ENCODE measurements at regions not wholly inside any gene's neighbourhood (a gene's known extent, or its start where the extent isn't known, plus 50 kb on each side); places are given as distances from the start of the nearest gene placed in this dataset.

DNA sequence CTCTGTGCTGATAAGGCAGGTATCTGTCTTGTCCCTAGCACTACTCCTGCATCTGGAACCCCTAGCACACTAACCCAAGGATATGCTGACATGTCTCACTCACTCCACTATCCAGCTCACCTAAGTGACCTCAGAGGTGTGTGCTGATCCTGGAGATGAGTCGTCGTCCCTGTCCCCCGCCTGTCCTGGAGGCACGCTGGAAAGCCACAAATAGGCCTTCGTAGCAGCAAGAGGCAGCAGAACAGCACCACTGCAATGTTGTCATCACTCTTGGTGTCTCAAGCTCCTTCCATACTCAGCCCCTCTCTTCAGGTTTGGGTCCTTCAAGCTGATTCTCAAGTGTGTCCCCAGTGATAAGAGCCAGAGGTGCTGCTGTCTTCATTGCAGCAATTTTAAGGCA is 73.0 kb upstream of the ITGA6 start:
- H3K9me3 ChIP-seq (ENCODE audit: control insufficient read depth in 2 of 3, insufficient read depth in 1 of 3, low read length in 3 of 3) = no peaks in the 10 kb centered on the region
- H3K27ac ChIP-seq (ENCODE audit: low read depth in 2 of 2, low read length in 2 of 2) = no peak overlapping the region
- TF ChIP-seq, protein P1, sequence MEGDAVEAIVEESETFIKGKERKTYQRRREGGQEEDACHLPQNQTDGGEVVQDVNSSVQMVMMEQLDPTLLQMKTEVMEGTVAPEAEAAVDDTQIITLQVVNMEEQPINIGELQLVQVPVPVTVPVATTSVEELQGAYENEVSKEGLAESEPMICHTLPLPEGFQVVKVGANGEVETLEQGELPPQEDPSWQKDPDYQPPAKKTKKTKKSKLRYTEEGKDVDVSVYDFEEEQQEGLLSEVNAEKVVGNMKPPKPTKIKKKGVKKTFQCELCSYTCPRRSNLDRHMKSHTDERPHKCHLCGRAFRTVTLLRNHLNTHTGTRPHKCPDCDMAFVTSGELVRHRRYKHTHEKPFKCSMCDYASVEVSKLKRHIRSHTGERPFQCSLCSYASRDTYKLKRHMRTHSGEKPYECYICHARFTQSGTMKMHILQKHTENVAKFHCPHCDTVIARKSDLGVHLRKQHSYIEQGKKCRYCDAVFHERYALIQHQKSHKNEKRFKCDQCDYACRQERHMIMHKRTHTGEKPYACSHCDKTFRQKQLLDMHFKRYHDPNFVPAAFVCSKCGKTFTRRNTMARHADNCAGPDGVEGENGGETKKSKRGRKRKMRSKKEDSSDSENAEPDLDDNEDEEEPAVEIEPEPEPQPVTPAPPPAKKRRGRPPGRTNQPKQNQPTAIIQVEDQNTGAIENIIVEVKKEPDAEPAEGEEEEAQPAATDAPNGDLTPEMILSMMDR (IDR thresholded peaks at IDR 0.05; ENCODE audit: borderline replicate concordance, extremely low read depth, insufficient read depth) = no peak
- peaks cover 0 to 12% (median 5%) of the 10 kb centered on the region in 3 donors for H3K4me1 ChIP-seq (ENCODE audit: control insufficient read depth in 2 of 3, insufficient read depth in 2 of 3, low read depth in 1 of 3, low read length in 3 of 3)
- no peak overlapping the region for H3K4me3 ChIP-seq (ENCODE audit: low read length in 3 of 3)
- H3K9ac ChIP-seq (ENCODE audit: low read length in 3 of 3) = no peak overlapping the region
- DNase-seq (no peak), FAIRE-seq (no peak)
- no peaks in the 10 kb centered on the region for H3K27me3 ChIP-seq (ENCODE audit: control insufficient read depth, insufficient read depth, low read length)
- H3K36me3 ChIP-seq (ENCODE audit: control insufficient read depth in 2 of 3, insufficient read depth in 3 of 3, low read length in 3 of 3) = no peaks in the 10 kb centered on the region
- intact Hi-C loops (cut with DNase I) = no loop called here

DNA sequence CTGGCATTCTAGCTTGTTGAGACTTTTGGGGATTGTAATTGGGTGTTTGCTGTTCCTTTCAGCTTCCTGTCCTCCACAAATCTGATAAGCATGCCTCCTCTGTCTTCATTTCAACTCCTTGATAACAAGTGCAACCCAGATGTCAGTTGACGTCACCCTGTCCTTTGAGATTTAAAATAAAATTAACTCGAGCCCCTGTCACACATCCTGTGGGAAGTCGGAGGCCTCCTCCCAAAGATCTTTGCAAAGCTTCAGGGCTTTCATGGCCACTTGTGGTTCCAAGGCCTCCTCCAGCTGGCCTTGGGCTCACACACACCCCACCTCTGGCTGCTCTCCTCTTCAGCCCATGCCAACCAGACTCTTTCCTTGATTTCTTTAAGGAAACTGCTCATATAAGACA is 69.9 kb upstream of the ITGA6 start:
- Histone ChIP-seq H3K4me3 (ENCODE audit: low read length in 3 of 3) (no peak overlapping the region), H3K27ac (ENCODE audit: low read depth in 2 of 2, low read length in 2 of 2) (no peak overlapping the region), H3K36me3 (ENCODE audit: control insufficient read depth in 2 of 3, insufficient read depth in 3 of 3, low read length in 3 of 3) (no peaks in the 10 kb centered on the region), H3K27me3 (ENCODE audit: control insufficient read depth, insufficient read depth, low read length) (no peaks in the 10 kb centered on the region), H3K4me1 (ENCODE audit: control insufficient read depth in 2 of 3, insufficient read depth in 2 of 3, low read depth in 1 of 3, low read length in 3 of 3) (peaks cover 0 to 2% (median 0%) of the 10 kb centered on the region in 3 donors), H3K9me3 (ENCODE audit: control insufficient read depth in 2 of 3, insufficient read depth in 1 of 3, low read length in 3 of 3) (no peaks in the 10 kb centered on the region), H3K9ac (ENCODE audit: low read length in 3 of 3) (no peak overlapping the region)
- DNase-seq (no peak), FAIRE-seq (no peak)
- TF ChIP-seq, protein P1 (IDR thresholded peaks at IDR 0.05; ENCODE audit: borderline replicate concordance, extremely low read depth, insufficient read depth) = no peak
- intact Hi-C loops (cut with DNase I) = no loop called here

DNA sequence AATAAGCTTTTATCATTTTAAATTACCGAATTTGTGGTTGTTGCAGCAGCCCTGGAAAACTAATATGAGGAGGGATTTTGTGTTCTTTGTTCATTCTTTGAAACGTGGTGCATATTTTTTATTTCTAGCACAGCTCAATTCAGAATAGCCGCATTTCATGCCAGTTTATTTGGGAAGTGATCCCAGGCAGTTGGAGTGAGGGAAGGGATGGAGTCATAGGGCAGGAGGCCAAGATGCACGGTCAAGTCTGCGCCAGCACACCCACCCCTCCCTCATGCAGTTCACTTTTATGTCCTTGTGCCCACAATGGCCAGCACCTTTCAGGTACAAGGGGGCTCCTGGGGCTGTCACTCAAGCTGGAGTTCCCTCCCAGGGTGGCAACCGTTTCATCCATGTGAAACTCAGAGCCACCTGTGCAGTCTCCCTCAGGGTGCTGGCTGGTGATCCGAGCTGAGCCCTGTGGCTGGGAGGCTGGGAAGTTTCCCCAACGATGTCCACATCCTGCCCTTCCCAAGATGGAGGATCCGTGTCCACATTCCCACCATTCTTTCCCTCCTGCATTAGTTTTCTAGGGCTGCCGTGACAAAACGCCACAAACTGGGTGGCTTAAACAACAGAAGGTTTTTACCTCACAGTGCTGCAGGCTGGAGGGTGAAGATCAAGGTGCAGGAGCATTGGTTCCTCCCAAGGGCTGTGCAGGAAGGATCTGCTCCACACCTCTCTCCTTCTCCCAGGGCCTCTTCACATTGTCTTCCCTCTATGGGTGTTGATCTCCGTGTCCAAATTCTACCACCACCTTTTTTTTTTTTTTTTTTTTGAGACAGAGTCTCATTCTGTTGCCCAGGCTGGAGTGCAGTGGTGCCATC is 68.5 kb upstream of the ITGA6 start:
- TF ChIP-seq, protein P1 (IDR thresholded peaks at IDR 0.05; ENCODE audit: borderline replicate concordance, extremely low read depth, insufficient read depth) = no peak
- intact Hi-C loops (cut with DNase I) = no loop called here
- Histone ChIP-seq H3K36me3 (ENCODE audit: control insufficient read depth in 2 of 3, insufficient read depth in 3 of 3, low read length in 3 of 3) (no peaks in the 10 kb centered on the region), H3K27ac (ENCODE audit: low read depth in 2 of 2, low read length in 2 of 2) (no peak overlapping the region), H3K4me3 (ENCODE audit: low read length in 3 of 3) (no peak overlapping the region), H3K9ac (ENCODE audit: low read length in 3 of 3) (no peak overlapping the region), H3K27me3 (ENCODE audit: control insufficient read depth, insufficient read depth, low read length) (no peaks in the 10 kb centered on the region), H3K9me3 (ENCODE audit: control insufficient read depth in 2 of 3, insufficient read depth in 1 of 3, low read length in 3 of 3) (no peaks in the 10 kb centered on the region), H3K4me1 (ENCODE audit: control insufficient read depth in 2 of 3, insufficient read depth in 2 of 3, low read depth in 1 of 3, low read length in 3 of 3) (no peaks in the 10 kb centered on the region)
- no peak for DNase-seq
- no peak for FAIRE-seq
